OCI-LY1 (cell line): ENCODE measurements at regions not wholly inside any gene's neighbourhood (a gene's known extent, or its start where the extent isn't known, plus 50 kb on each side); places are given as distances from the start of the nearest gene placed in this dataset.

ENCODE experiments used
- EZH2 ChIP-seq: fragments of 200-600 bp; sonication (generic), shearing (Covaris generic); IDR thresholded peaks from 2 replicates; pipeline ENCODE4 v1.8.0; 2017; ENCODE audit warnings: borderline replicate concordance, mixed run types, mild to moderate bottlenecking, antibody characterized with exemption, low read length, moderate library complexity, mixed read lengths
- TF ChIP-seq, protein P1 (sequence below): fragments of 200-600 bp; sonication (generic), shearing (Covaris generic); IDR thresholded peaks from 2 replicates; pipeline ENCODE4 v1.5.1; 2017; ENCODE audit warnings: mild to moderate bottlenecking, antibody characterized with exemption, low read length, moderate library complexity, mixed read lengths

GRCh38 chr20:10962937-10963336 lies 289.1 kb upstream of the JAG1 start:
- TF ChIP-seq, protein P1, sequence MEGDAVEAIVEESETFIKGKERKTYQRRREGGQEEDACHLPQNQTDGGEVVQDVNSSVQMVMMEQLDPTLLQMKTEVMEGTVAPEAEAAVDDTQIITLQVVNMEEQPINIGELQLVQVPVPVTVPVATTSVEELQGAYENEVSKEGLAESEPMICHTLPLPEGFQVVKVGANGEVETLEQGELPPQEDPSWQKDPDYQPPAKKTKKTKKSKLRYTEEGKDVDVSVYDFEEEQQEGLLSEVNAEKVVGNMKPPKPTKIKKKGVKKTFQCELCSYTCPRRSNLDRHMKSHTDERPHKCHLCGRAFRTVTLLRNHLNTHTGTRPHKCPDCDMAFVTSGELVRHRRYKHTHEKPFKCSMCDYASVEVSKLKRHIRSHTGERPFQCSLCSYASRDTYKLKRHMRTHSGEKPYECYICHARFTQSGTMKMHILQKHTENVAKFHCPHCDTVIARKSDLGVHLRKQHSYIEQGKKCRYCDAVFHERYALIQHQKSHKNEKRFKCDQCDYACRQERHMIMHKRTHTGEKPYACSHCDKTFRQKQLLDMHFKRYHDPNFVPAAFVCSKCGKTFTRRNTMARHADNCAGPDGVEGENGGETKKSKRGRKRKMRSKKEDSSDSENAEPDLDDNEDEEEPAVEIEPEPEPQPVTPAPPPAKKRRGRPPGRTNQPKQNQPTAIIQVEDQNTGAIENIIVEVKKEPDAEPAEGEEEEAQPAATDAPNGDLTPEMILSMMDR, result no peak
- TF ChIP-seq EZH2, result no peak
